AG04450 (cell line): ENCODE measurements at regions not wholly inside any gene's neighbourhood (a gene's known extent, or its start where the extent isn't known, plus 50 kb on each side); places are given as distances from the start of the nearest gene placed in this dataset.

Experiments
- CTCF ChIA-PET: fragments of 300-600, 350-600 bp; formaldehyde crosslinking; extraction: SDS; loops from one replicate; lab custom pipeline; 2022; ENCODE audit warnings: antibody characterized with exemption, inconsistent platforms; lab: Charles Lee
- POLR2A ChIA-PET: fragments of 350-600 bp; formaldehyde crosslinking; extraction: SDS; loops from one replicate; lab custom pipeline; 2021; ENCODE audit warnings: antibody characterized with exemption, inconsistent platforms; lab: Yijun Ruan, JAX
- DNase-seq: peaks from one replicate; pipeline ENCODE4 v3.0.0-alpha.2; 2011; ENCODE audit warnings: low read depth, low spot score
- H3K27ac ChIP-seq: one replicate; pipeline ENCODE4 v1.5.1; 2012; ENCODE audit warnings: low read depth, low read length, control low read depth
- H3K27me3 ChIP-seq: one replicate; pipeline ENCODE4 v1.6.0; 2012; ENCODE audit warnings: low read length; ENCODE audit not compliant: control insufficient read depth, insufficient read depth
- H3K4me3 ChIP-seq: 2 replicates; pipeline ENCODE4 v1.5.1; 2011; ENCODE audit warnings: mild to moderate bottlenecking, low read depth, low read length, control low read depth
- H3K9me3 ChIP-seq: 2 replicates; pipeline ENCODE4 v1.5.1; 2012; ENCODE audit warnings: low read length; ENCODE audit not compliant: control insufficient read depth, insufficient read depth
- TF ChIP-seq, protein P1 (sequence below): IDR thresholded peaks from 2 replicates; pipeline ENCODE4 v1.5.1; 2011; ENCODE audit warnings: low read depth, low read length, control low read depth, inconsistent platforms

DNA sequence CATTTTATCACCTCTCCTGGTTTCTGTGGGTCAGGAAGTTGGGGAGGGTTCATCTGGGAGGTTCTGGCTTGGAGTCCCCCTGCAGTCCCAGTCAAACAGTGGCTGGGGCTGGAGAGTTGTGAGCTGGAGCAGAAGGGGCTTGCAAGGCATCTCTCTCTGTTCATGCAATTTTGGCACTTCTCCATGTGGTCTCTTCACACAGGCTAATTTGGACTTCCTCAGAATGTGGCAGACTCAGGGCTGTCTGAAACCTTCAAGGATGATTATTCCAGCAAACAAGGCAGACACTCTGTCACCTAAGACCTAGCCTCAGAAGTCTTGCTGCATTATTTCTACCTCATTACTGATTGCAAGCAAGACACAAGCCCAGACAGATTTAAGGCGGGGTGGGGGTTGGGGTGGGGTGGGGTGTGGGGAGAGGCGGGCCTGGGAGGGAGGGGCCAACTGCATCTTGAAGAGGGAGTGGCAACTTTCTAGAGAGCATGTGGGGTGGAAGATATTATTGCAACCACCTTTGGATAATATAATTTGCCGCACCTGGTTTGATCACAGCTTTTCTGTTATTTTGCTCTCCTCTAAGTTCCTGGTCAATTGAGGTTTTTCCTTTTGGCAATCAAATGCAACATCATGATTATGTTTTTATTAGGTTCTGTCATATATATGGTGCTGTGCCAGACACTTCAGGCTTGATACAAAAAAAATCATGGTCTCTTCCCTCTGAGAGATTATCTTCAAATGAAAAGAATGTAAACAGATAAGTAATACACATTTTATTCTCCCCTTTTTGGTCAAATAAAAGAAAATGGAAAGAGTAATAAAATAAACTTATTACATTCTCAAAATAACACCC, 799.5 kb downstream of the RPA4 start:
- H3K4me3 ChIP-seq = no peak overlapping the region
- H3K27me3 ChIP-seq = no peaks in the 10 kb centered on the region
- no peak for DNase-seq
- ChIA-PET POLR2A (no interaction called here), CTCF (interaction anchor here (0.6 kb wide), 1 partner anchor 222 kb away, joined by 3 read pairs; no protein-coding TSS in a partner anchor)
- H3K27ac ChIP-seq = no peak overlapping the region
- TF ChIP-seq, protein P1, sequence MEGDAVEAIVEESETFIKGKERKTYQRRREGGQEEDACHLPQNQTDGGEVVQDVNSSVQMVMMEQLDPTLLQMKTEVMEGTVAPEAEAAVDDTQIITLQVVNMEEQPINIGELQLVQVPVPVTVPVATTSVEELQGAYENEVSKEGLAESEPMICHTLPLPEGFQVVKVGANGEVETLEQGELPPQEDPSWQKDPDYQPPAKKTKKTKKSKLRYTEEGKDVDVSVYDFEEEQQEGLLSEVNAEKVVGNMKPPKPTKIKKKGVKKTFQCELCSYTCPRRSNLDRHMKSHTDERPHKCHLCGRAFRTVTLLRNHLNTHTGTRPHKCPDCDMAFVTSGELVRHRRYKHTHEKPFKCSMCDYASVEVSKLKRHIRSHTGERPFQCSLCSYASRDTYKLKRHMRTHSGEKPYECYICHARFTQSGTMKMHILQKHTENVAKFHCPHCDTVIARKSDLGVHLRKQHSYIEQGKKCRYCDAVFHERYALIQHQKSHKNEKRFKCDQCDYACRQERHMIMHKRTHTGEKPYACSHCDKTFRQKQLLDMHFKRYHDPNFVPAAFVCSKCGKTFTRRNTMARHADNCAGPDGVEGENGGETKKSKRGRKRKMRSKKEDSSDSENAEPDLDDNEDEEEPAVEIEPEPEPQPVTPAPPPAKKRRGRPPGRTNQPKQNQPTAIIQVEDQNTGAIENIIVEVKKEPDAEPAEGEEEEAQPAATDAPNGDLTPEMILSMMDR = no peak
- H3K9me3 ChIP-seq = no peaks in the 10 kb centered on the region

DNA sequence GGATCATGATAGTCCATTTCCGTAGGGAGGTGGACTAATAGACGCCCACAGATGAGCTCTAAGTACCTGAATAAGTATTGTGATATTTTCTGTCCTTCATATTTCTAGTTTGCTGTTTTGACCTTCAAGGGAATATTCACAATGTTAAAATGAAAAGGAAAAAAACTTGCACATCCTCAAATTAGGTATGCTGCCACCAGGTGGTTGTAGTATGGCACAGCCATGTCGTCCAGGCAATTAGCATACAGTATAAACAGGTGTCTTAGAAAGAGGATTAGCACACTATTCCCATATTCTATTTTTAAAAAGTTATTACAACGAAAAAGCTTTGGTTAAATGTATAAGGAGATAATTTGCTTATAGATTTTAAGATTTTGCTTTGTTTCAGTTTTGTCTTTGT, 802.0 kb downstream of the RPA4 start:
- POLR2A ChIA-PET = no interaction called here
- H3K27me3 ChIP-seq = no peaks in the 10 kb centered on the region
- no peak overlapping the region for H3K4me3 ChIP-seq
- H3K27ac ChIP-seq = no peak overlapping the region
- CTCF ChIA-PET = interaction anchor here (0.5 to 2.0 kb wide), 16 partner anchors 15 to 915 kb away, joined by 3 to 10 read pairs (median 4); no protein-coding TSS in a partner anchor
- no peaks in the 10 kb centered on the region for H3K9me3 ChIP-seq
- no peak for DNase-seq
- TF ChIP-seq, protein P1 = peak; percentile 63

DNA sequence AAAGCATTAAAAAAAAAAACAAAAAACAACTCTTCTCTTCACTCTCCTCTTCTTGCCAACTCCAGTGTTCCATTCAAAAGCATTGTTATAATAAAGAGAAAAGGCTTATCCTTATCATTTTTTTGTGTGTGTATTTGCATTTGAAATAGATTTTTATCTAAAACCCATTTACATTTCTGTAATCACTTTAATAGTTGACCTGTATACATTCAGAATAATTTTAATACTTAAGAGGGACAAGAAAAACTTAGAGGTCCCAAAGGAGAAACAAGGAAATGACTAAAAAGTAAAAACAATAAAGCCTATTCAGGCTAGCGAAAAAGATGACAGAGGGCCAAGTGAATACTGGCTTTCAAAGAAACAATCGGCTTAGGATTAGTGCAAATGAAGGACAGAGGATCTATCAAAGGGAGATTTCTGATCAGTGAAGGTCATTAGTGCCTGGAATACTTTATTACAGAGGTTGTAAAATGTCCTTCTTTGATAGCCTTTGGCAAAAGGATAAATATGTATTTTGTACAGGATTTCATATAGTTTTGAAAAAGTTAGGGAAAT, 808.3 kb downstream of the RPA4 start:
- Histone ChIP-seq H3K9me3 (no peaks in the 10 kb centered on the region), H3K4me3 (no peak overlapping the region), H3K27ac (no peak overlapping the region), H3K27me3 (no peaks in the 10 kb centered on the region)
- ChIA-PET CTCF (no interaction called here), POLR2A (no interaction called here)
- DNase-seq = no peak
- TF ChIP-seq, protein P1 = no peak

DNA sequence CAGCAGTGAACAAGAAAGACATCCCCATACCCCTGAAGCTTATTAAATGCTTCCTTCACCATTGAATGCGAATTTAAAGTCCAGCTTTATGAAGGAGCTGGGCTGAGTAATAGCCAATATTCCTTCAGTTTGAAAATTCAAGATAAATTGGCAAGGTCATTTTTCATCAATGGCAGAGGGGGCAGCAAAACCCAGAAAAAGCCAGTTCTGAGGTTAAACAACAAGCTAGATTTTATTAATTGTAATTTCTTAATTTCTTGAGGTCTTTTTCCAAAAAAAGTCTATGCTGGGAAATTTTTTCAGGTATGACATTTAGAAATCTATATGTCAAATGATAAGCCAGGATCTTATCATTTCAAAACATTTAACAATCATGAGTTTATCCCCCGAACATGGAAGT, 808.9 kb downstream of the RPA4 start:
- ChIA-PET POLR2A (no interaction called here), CTCF (no interaction called here)
- H3K4me3 ChIP-seq = no peak overlapping the region
- no peaks in the 10 kb centered on the region for H3K9me3 ChIP-seq
- TF ChIP-seq, protein P1 = no peak
- H3K27me3 ChIP-seq = no peaks in the 10 kb centered on the region
- no peak for DNase-seq
- H3K27ac ChIP-seq = no peak overlapping the region

DNA sequence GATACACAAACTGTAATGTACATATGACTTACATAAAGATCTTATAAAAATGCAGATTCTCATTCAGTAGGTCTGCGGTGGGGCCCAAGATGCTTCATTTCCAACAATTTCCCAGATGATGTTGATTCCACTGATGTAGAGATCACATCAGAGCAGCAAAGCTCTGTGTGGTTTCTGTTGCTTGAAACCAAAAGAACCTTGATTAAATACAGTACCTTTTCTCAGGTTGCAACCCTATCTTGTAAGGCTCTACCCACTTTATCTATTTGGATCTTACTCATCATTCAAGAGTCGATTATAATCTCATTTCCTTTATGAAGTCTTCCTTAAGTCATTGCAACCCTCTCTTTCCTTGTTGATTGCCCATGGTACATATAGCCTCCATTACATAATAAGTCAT, 816.8 kb downstream of the RPA4 start:
- Histone ChIP-seq H3K27ac (no peak overlapping the region), H3K27me3 (no peaks in the 10 kb centered on the region), H3K9me3 (no peaks in the 10 kb centered on the region), H3K4me3 (no peak overlapping the region)
- POLR2A ChIA-PET = no interaction called here
- no peak for DNase-seq
- CTCF ChIA-PET = interaction anchor here (1.5 kb wide), 1 partner anchor 15 kb away, joined by 5 read pairs; no protein-coding TSS in a partner anchor
- TF ChIP-seq, protein P1 = no peak
